KOPT-K1 (cell line): ENCODE measurements at regions not wholly inside any gene's neighbourhood (a gene's known extent, or its start where the extent isn't known, plus 50 kb on each side); places are given as distances from the start of the nearest gene placed in this dataset.

ENCODE experiments used
- H3K27ac ChIP-seq: fragments of 200-600 bp; sonication (generic); 2 replicates; pipeline ENCODE4 v1.5.1; 2016; ENCODE audit warnings: antibody characterized with exemption, mild to moderate bottlenecking, low read depth, low read length; ENCODE audit not compliant: poor library complexity, severe bottlenecking
- H3K36me3 ChIP-seq: fragments of 200-600 bp; sonication (generic); 2 replicates; pipeline ENCODE4 v1.5.1; 2017; ENCODE audit warnings: antibody characterized with exemption, mild to moderate bottlenecking, low read length, moderate library complexity; ENCODE audit not compliant: insufficient read depth
- H3K9me3 ChIP-seq: fragments of 200-600 bp; sonication (generic); 2 replicates; pipeline ENCODE4 v1.5.1; 2017; ENCODE audit warnings: antibody characterized with exemption, low read length, mild to moderate bottlenecking; ENCODE audit not compliant: insufficient read depth, poor library complexity, severe bottlenecking

DNA sequence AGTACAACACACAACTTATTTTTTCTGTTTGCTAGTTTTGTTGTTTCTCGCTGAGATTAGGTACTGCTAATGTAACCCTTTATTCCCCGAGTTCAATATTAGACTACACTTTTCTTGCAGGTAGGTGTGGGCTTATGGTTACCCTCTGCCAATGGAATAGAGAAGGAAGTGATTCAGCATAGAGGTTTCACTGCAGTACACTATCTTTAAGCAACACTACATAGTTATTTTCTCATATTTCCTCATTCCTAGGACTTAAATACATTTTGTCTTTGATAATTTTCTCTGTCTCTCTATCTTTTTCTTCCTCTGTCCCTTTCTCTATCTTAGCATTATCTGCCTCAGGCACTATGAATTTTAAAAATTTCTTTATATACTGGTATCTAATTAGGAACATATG, 791.0 kb downstream of the FAM181B start:
- Histone ChIP-seq H3K27ac (no peak overlapping the region), H3K9me3 (no peaks in the 10 kb centered on the region), H3K36me3 (no peaks in the 10 kb centered on the region)

- H3K36me3 ChIP-seq: no peaks in the 10 kb centered on the region
- H3K27ac ChIP-seq: no peak overlapping the region
- no peaks in the 10 kb centered on the region for H3K9me3 ChIP-seq
Measured at GRCh38 chr11:81941998-81942397, 791.7 kb downstream of the FAM181B start.

- no peaks in the 10 kb centered on the region for H3K9me3 ChIP-seq
- no peaks in the 10 kb centered on the region for H3K36me3 ChIP-seq
- H3K27ac ChIP-seq: no peak overlapping the region
Measured at GRCh38 chr11:81932303-81932702, 801.4 kb downstream of the FAM181B start.

GRCh38 chr11:81920205-81920604, 813.5 kb downstream of the FAM181B start:
- Histone ChIP-seq H3K9me3 (no peaks in the 10 kb centered on the region), H3K27ac (no peak overlapping the region), H3K36me3 (no peaks in the 10 kb centered on the region)

DNA sequence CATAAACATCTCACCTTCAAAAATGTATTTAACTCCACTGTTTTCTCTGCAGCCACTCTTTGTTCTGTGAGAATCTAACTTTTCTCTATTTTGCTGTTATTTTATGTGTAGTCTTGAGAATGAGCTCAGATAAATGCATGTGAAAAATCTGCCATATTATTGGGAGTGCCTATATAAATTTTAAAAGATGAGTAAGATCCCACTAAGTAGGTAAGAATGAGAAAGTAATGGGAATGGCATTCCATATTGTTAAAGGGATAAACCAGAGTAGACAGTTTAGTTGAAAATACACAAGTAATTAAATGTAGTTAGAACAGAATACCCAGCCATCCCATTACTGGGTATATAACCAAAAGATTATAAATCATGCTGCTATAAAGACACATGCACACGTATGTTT, 817.2 kb downstream of the FAM181B start:
- no peak overlapping the region for H3K27ac ChIP-seq
- no peaks in the 10 kb centered on the region for H3K36me3 ChIP-seq
- H3K9me3 ChIP-seq: no peaks in the 10 kb centered on the region

- H3K36me3 ChIP-seq: no peaks in the 10 kb centered on the region
- H3K27ac ChIP-seq: no peak overlapping the region
- H3K9me3 ChIP-seq: no peaks in the 10 kb centered on the region
Measured at GRCh38 chr11:81915045-81915444, 818.6 kb downstream of the FAM181B start.

DNA sequence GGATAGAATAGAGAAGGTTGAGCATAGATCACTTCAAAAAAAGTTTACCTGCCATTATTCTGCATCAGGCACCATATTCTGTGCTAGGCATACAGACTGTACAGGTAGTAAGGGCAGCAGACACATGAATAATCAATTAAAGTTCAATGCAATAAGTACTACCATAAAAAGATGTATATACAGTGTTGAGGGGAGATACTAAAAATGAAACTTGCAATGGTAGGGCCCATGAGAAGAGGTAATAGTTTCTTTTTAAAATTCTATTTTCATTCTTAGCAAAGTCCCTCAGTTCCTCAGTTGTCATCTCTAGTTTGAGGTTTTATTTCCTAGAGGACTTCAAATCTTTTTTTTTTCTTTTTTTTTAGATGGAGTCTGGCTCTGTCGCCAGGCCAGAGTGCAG, 819.9 kb downstream of the FAM181B start:
- no peaks in the 10 kb centered on the region for H3K36me3 ChIP-seq
- H3K9me3 ChIP-seq: no peaks in the 10 kb centered on the region
- H3K27ac ChIP-seq: no peak overlapping the region

GRCh38 chr11:81907996-81908395, 825.7 kb downstream of the FAM181B start:
- no peaks in the 10 kb centered on the region for H3K36me3 ChIP-seq
- H3K9me3 ChIP-seq: no peaks in the 10 kb centered on the region
- H3K27ac ChIP-seq: no peak overlapping the region

- Histone ChIP-seq H3K36me3 (no peaks in the 10 kb centered on the region), H3K9me3 (no peaks in the 10 kb centered on the region), H3K27ac (no peak overlapping the region)
Measured at GRCh38 chr11:81899156-81899555, 834.5 kb downstream of the FAM181B start.

DNA sequence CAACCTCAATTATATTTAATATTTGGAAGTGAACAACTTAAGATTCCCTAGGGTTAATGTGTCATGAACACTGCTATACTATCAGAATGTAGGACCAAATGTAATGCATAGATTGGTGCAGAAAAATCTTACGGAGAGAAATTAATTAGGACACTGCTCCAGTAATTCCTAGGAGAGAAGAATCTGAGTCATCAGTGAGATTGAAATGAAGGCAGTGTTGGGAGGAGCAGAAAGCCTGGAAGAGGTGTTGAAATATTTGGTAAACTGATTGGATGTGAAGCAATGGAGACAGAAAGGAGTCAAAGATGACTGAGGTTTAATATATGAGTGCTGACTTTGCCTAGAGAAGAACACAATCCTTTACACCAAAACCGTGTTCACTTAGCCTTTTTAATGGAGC, 836.0 kb downstream of the FAM181B start:
- Histone ChIP-seq H3K36me3 (no peaks in the 10 kb centered on the region), H3K27ac (no peak overlapping the region), H3K9me3 (no peaks in the 10 kb centered on the region)

- Histone ChIP-seq H3K27ac (no peak overlapping the region), H3K36me3 (no peaks in the 10 kb centered on the region), H3K9me3 (no peaks in the 10 kb centered on the region)
Measured at GRCh38 chr11:81895258-81895657, 838.4 kb downstream of the FAM181B start.

- Histone ChIP-seq H3K9me3 (peaks cover 6% of the 10 kb centered on the region), H3K27ac (no peak overlapping the region), H3K36me3 (no peaks in the 10 kb centered on the region)
Measured at GRCh38 chr11:81892770-81893635, 840.7 kb downstream of the FAM181B start.

- H3K36me3 ChIP-seq: no peaks in the 10 kb centered on the region
- H3K27ac ChIP-seq: no peak overlapping the region
- peaks cover 6% of the 10 kb centered on the region for H3K9me3 ChIP-seq
Measured at GRCh38 chr11:81888391-81888790, 845.3 kb downstream of the FAM181B start.

DNA sequence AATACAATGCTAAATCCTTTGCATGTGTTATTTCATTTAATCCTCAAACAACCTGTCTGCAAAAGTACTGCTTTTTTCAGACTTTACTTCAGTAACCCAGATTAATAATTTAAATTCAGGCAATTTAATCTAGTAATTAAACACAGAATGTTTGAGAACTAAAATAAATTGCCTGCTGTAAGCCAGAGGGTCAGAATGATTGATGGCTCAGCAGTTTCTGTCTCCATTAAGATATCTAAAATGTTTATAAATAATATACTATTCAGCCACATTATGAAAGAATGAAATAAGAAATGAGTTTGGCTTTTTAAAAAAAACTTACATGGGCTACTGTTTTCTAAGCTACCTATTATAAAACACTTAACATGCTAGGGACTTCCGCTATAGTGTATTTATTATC, 846.0 kb downstream of the FAM181B start:
- no peaks in the 10 kb centered on the region for H3K36me3 ChIP-seq
- H3K27ac ChIP-seq: no peak overlapping the region
- peaks cover 6% of the 10 kb centered on the region for H3K9me3 ChIP-seq

GRCh38 chr11:81886406-81887075, 847.1 kb downstream of the FAM181B start:
- Histone ChIP-seq H3K9me3 (peaks cover 6% of the 10 kb centered on the region), H3K36me3 (no peaks in the 10 kb centered on the region), H3K27ac (no peak overlapping the region)

- Histone ChIP-seq H3K27ac (no peak overlapping the region), H3K9me3 (no peaks in the 10 kb centered on the region), H3K36me3 (no peaks in the 10 kb centered on the region)
Measured at GRCh38 chr11:81874635-81875034, 859.0 kb downstream of the FAM181B start.
